Nephron progenitor cell (in vitro differentiated cells): ENCODE measurements at regions not wholly inside any gene's neighbourhood (a gene's known extent, or its start where the extent isn't known, plus 50 kb on each side); places are given as distances from the start of the nearest gene placed in this dataset.

Experiments used
- DNase-seq: peaks from one replicate; pipeline ENCODE4 v3.0.0; 2021
- H3K27ac Mint-ChIP-seq: 2 replicates; pipeline ENCODE4 v1.8.0; 2021; ENCODE audit warnings: mild to moderate bottlenecking, moderate library complexity, mixed read lengths
- H3K27me3 Mint-ChIP-seq: 2 replicates; pipeline ENCODE4 v1.8.0; 2021; ENCODE audit warnings: mild to moderate bottlenecking, low read depth, mixed read lengths; ENCODE audit not compliant: poor library complexity
- H3K36me3 Mint-ChIP-seq: 2 replicates; pipeline ENCODE4 v1.8.0; 2021; ENCODE audit warnings: low read depth, mixed read lengths
- H3K4me1 Mint-ChIP-seq: 2 replicates; pipeline ENCODE4 v1.8.0; 2021; ENCODE audit warnings: mixed read lengths
- H3K4me3 Mint-ChIP-seq: 2 replicates; pipeline ENCODE4 v1.8.0; 2021; ENCODE audit warnings: mild to moderate bottlenecking, moderate library complexity, mixed read lengths
- H3K9me3 Mint-ChIP-seq: 2 replicates; pipeline ENCODE4 v1.8.0; 2021; ENCODE audit warnings: mild to moderate bottlenecking, moderate library complexity, mixed read lengths
- TF ChIP-seq, protein P1 (sequence below): fragments of 200-600 bp; sonication (generic); IDR thresholded peaks from 2 replicates; pipeline ENCODE4 v1.5.0; 2021; ENCODE audit warnings: antibody characterized with exemption

DNA sequence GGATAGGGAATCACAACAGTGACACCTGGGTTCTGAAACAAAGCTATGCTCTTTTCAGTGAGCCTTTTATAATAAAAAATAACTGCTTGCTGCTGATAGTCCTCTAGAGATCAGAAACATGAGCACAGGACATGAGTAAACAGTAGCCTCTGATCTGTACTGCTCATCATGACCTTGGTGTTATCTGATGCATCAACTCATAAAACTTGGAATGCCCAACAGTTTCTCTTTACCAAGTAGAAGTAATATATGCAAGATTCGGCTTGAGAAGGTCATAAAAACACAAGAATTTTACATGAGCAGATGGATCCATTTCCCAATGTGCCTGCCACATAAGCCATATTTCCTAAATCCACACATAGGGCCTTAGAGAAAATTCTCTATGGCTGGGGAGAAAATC, 318.3 kb upstream of the GRAMD2B start:
- Mint-ChIP-seq H3K4me3 (no peak overlapping the region), H3K27me3 (no peaks in the 10 kb centered on the region), H3K36me3 (no peaks in the 10 kb centered on the region), H3K27ac (no peak overlapping the region), H3K9me3 (no peaks in the 10 kb centered on the region), H3K4me1 (peaks cover 28% of the 10 kb centered on the region)
- DNase-seq, result no peak
- TF ChIP-seq, protein P1, sequence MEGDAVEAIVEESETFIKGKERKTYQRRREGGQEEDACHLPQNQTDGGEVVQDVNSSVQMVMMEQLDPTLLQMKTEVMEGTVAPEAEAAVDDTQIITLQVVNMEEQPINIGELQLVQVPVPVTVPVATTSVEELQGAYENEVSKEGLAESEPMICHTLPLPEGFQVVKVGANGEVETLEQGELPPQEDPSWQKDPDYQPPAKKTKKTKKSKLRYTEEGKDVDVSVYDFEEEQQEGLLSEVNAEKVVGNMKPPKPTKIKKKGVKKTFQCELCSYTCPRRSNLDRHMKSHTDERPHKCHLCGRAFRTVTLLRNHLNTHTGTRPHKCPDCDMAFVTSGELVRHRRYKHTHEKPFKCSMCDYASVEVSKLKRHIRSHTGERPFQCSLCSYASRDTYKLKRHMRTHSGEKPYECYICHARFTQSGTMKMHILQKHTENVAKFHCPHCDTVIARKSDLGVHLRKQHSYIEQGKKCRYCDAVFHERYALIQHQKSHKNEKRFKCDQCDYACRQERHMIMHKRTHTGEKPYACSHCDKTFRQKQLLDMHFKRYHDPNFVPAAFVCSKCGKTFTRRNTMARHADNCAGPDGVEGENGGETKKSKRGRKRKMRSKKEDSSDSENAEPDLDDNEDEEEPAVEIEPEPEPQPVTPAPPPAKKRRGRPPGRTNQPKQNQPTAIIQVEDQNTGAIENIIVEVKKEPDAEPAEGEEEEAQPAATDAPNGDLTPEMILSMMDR, result no peak

DNA sequence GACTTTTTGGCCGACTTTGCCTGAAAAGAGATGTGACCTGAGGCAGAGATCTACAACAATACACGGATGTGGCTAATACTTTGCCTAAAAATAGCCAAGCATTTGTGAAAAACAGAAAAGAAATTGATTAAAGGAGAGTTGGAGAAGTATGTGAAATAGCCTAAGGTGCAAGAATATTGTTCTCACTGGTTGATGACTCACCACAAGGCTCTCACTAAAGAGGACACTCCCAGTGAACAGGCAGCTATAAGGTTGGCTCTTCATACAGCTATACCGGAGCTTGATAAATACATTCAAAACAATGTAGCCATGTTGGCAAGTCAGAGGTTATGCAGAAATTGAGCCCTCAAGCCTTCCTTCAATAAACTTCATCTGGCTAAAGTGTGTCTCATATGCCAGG, 317.2 kb upstream of the GRAMD2B start:
- no peaks in the 10 kb centered on the region for H3K36me3 Mint-ChIP-seq
- H3K27me3 Mint-ChIP-seq, result no peaks in the 10 kb centered on the region
- H3K4me3 Mint-ChIP-seq, result no peak overlapping the region
- DNase-seq, result no peak
- H3K9me3 Mint-ChIP-seq, result no peaks in the 10 kb centered on the region
- no peak overlapping the region for H3K27ac Mint-ChIP-seq
- TF ChIP-seq, protein P1, result no peak
- H3K4me1 Mint-ChIP-seq, result peaks cover 28% of the 10 kb centered on the region

DNA sequence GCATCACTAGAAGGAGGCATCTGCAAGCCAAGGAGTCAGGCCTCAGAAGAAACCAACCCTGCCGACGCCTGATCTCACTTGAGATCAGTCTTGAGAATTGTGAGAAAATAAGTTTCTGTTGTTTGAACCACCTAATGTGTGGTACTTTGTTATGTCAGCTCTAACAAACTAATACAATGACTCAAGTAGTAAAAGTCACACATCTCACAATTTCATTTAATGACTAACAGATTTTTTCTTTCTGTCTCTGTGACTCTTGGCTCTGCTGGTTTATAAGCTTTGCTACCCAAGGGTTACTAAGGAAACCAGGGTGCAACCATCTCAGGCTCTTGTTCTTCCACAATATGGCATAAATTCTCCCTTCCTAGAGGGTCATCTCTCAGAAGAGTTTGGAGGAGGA, 315.8 kb upstream of the GRAMD2B start:
- H3K36me3 Mint-ChIP-seq, result peaks cover 7% of the 10 kb centered on the region
- H3K27me3 Mint-ChIP-seq, result no peaks in the 10 kb centered on the region
- peaks cover 21% of the 10 kb centered on the region for H3K4me1 Mint-ChIP-seq
- peaks cover 9% of the 10 kb centered on the region for H3K9me3 Mint-ChIP-seq
- H3K27ac Mint-ChIP-seq, result no peak overlapping the region
- TF ChIP-seq, protein P1, result no peak
- no peak overlapping the region for H3K4me3 Mint-ChIP-seq
- no peak for DNase-seq

DNA sequence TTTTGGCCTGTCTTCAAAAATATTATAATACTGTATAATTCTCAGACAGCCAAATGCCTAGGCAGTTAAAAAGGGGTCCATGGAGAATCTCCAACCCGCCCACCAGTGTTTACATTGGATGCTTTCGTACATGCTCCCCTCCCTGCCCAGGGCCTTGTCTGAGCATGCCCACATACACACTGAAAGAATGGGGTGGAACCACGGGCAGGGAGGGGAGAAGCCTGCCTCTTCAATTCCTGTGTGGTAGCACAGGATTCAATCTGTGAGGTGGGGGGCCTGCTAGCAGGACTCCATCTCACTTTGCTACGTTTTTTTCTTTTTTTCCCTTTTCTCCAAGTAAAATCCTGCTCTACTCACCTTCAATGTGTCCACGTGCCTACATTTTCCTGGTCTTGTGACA, 314.7 kb upstream of the GRAMD2B start:
- no peak for DNase-seq
- H3K9me3 Mint-ChIP-seq, result peaks cover 16% of the 10 kb centered on the region
- peak overlapping the region; percentile 22 for H3K27ac Mint-ChIP-seq
- H3K27me3 Mint-ChIP-seq, result no peaks in the 10 kb centered on the region
- H3K36me3 Mint-ChIP-seq, result peaks cover 9% of the 10 kb centered on the region
- TF ChIP-seq, protein P1, result no peak
- peaks cover 20% of the 10 kb centered on the region for H3K4me1 Mint-ChIP-seq
- H3K4me3 Mint-ChIP-seq, result no peak overlapping the region

DNA sequence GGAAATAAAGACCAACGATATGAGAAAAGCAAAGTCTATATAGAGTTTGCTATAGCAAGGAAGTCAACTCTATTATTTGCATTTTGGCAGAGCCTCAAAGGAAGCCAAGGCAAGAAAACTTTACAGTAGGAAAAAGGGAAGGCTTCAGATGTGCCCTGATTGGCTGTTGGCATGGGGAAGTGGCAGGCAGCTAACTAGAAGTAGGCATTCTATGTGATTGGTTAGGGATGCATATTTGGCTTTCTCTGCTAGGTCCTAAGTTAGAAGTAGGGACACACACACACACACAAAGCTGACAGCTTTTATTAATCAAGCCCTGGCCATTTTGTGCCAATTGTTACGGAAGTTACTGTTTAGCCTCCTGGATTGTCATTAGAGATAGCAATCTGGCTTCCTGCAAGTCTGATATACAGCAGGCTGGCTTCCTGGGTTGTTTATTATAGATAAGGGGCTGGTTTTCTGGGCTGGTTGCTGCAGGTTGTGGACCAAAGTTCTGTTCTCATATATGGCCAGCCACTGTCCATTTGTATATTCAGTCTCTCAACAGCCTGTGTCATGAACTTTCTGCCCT, 308.1 kb upstream of the GRAMD2B start:
- Mint-ChIP-seq H3K9me3 (peaks cover 30% of the 10 kb centered on the region), H3K4me1 (peaks cover 9% of the 10 kb centered on the region), H3K27ac (no peak overlapping the region), H3K36me3 (peaks cover 9% of the 10 kb centered on the region), H3K27me3 (no peaks in the 10 kb centered on the region), H3K4me3 (no peak overlapping the region)
- no peak for DNase-seq
- TF ChIP-seq, protein P1, result no peak

DNA sequence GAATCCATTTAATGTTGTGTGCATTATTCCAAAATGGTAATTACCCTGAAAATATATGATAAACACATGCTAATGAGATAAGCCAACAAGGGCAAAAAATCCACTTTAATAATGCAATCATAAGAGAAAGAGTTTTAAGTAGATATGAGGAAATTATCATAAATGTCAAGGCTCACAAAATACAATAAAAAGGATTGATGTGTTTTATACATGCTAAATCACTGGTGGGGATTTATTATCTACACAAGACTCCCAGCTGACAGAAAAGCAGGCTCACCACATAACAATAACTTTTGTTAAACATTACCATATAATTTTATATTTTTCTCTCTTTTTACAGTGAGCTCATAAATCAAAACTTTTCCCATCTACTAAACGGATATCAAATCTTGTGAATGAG, 306.2 kb upstream of the GRAMD2B start:
- no peaks in the 10 kb centered on the region for H3K27me3 Mint-ChIP-seq
- peaks cover 24% of the 10 kb centered on the region for H3K9me3 Mint-ChIP-seq
- TF ChIP-seq, protein P1, result no peak
- H3K27ac Mint-ChIP-seq, result no peak overlapping the region
- peaks cover 15% of the 10 kb centered on the region for H3K4me1 Mint-ChIP-seq
- H3K4me3 Mint-ChIP-seq, result no peak overlapping the region
- no peak for DNase-seq
- peaks cover 6% of the 10 kb centered on the region for H3K36me3 Mint-ChIP-seq
